Hepatocyte (in vitro differentiated cells): ENCODE measurements at regions not wholly inside any gene's neighbourhood (a gene's known extent, or its start where the extent isn't known, plus 50 kb on each side); places are given as distances from the start of the nearest gene placed in this dataset.

Experiments used
- DNase-seq: peaks from one replicate; pipeline ENCODE4 v3.0.0-alpha.2; 2016; ENCODE audit warnings: low spot score
- H2AFZ ChIP-seq: fragments of 200-600 bp; sonication (generic); 2 replicates; pipeline ENCODE4 v1.6.0; 2016; ENCODE audit warnings: antibody characterized with exemption, mild to moderate bottlenecking
- H3K27ac ChIP-seq: fragments of 200-600 bp; sonication (generic); 2 replicates; pipeline ENCODE4 v1.5.1; 2016; ENCODE audit warnings: mild to moderate bottlenecking
- H3K27me3 ChIP-seq: fragments of 200-600 bp; sonication (generic); 2 replicates; pipeline ENCODE4 v1.6.1; 2016
- H3K36me3 ChIP-seq: fragments of 200-600 bp; sonication (generic); replicated peaks from 2 replicates; pipeline ENCODE4 v1.5.1; 2016; ENCODE audit warnings: low read depth; ENCODE audit not compliant: insufficient read depth
- H3K4me1 ChIP-seq: fragments of 200-600 bp; sonication (generic); 2 replicates; pipeline ENCODE4 v1.5.1; 2016; ENCODE audit warnings: mild to moderate bottlenecking, moderate library complexity; ENCODE audit not compliant: insufficient read depth
- H3K4me2 ChIP-seq: fragments of 200-600 bp; sonication (generic); 2 replicates; pipeline ENCODE4 v1.6.0; 2016
- H3K4me3 ChIP-seq: fragments of 200-600 bp; sonication (generic); 2 replicates; pipeline ENCODE4 v1.5.1; 2016; ENCODE audit warnings: mild to moderate bottlenecking
- H3K79me2 ChIP-seq: fragments of 200-600 bp; sonication (generic); 2 replicates; pipeline ENCODE4 v1.6.0; 2017; ENCODE audit warnings: mild to moderate bottlenecking
- H3K9me2 ChIP-seq: fragments of 200-600 bp; sonication (generic); replicated peaks from 2 replicates; pipeline ENCODE4 v1.6.0; 2017; ENCODE audit warnings: mild to moderate bottlenecking; ENCODE audit not compliant: insufficient read depth
- H3K9me3 ChIP-seq: fragments of 200-600 bp; sonication (generic); 2 replicates; pipeline ENCODE4 v1.5.1; 2016; ENCODE audit warnings: low read depth, mild to moderate bottlenecking
- H4K20me1 ChIP-seq: fragments of 200-600 bp; sonication (generic); 2 replicates; pipeline ENCODE4 v1.6.0; 2016; ENCODE audit warnings: mild to moderate bottlenecking; ENCODE audit not compliant: insufficient read depth, poor library complexity, severe bottlenecking
- CTCF ChIP-seq: fragments of 200-600 bp; sonication (generic); IDR thresholded peaks from 2 replicates; pipeline ENCODE4 v1.5.1; 2016; ENCODE audit warnings: antibody characterized with exemption, mild to moderate bottlenecking; ENCODE audit not compliant: poor library complexity
- EZH2 ChIP-seq: fragments of 200-600 bp; sonication (generic); IDR thresholded peaks from 2 replicates; pipeline ENCODE4 v1.6.1; 2016; ENCODE audit warnings: antibody characterized with exemption, mild to moderate bottlenecking, borderline replicate concordance
- EZH2phosphoT487 ChIP-seq: fragments of 200-600 bp; sonication (generic); IDR thresholded peaks from one replicate; pipeline ENCODE4 v1.6.1; 2018; ENCODE audit warnings: antibody characterized with exemption, mild to moderate bottlenecking, low read depth, moderate library complexity; ENCODE audit not compliant: unreplicated experiment, severe bottlenecking
- WGBS: methylation state at CpG from one replicate; pipeline ENCODE4 v1.1.6; 2016; ENCODE audit warnings: low lambda C conversion rate; ENCODE audit errors: missing lambda C conversion rate; 5-methylcytosine and 5-hydroxymethylcytosine counted together

GRCh38 chr5:91848453-91848852 is 465.3 kb upstream of the ARRDC3 start:
- DNase-seq: peak; percentile 26
- Histone ChIP-seq H3K4me1 (no peaks in the 10 kb centered on the region), H4K20me1 (no peaks in the 10 kb centered on the region), H3K4me3 (no peak overlapping the region), H3K79me2 (no peaks in the 10 kb centered on the region), H3K36me3 (no peaks in the 10 kb centered on the region), H3K27ac (no peak overlapping the region), H2AFZ (no peak overlapping the region), H3K4me2 (no peak overlapping the region), H3K9me3 (no peaks in the 10 kb centered on the region), H3K27me3 (no peaks in the 10 kb centered on the region), H3K9me2 (no peaks in the 10 kb centered on the region)
- TF ChIP-seq EZH2phosphoT487 (no peak), EZH2 (no peak), CTCF (no peak)
- WGBS: 69% methylated on average over 3 of the region's 3 CpGs

GRCh38 chr5:91841423-91841822 is 458.3 kb upstream of the ARRDC3 start:
- no peak for DNase-seq
- Histone ChIP-seq H3K27me3 (no peaks in the 10 kb centered on the region), H3K79me2 (no peaks in the 10 kb centered on the region), H3K4me3 (no peak overlapping the region), H3K4me2 (no peak overlapping the region), H3K4me1 (no peaks in the 10 kb centered on the region), H2AFZ (no peak overlapping the region), H3K36me3 (no peaks in the 10 kb centered on the region), H3K9me2 (no peaks in the 10 kb centered on the region), H4K20me1 (no peaks in the 10 kb centered on the region), H3K27ac (no peak overlapping the region), H3K9me3 (no peaks in the 10 kb centered on the region)
- no peak for TF ChIP-seq EZH2phosphoT487
- no peak for TF ChIP-seq CTCF
- TF ChIP-seq EZH2: no peak

- 72% methylated on average over 4 of the region's 4 CpGs for WGBS
- Histone ChIP-seq H2AFZ (no peak overlapping the region), H3K4me2 (no peak overlapping the region), H3K4me1 (no peaks in the 10 kb centered on the region), H3K4me3 (no peak overlapping the region), H3K9me3 (no peaks in the 10 kb centered on the region), H3K79me2 (no peaks in the 10 kb centered on the region), H3K36me3 (no peaks in the 10 kb centered on the region), H3K9me2 (no peaks in the 10 kb centered on the region), H3K27me3 (no peaks in the 10 kb centered on the region), H4K20me1 (no peaks in the 10 kb centered on the region), H3K27ac (no peak overlapping the region)
- TF ChIP-seq EZH2phosphoT487: no peak
- TF ChIP-seq CTCF: no peak
- no peak for TF ChIP-seq EZH2
- no peak for DNase-seq
These were observed 457.3 kb upstream of the ARRDC3 start for GRCh38 chr5:91840412-91840811.

- no peaks in the 10 kb centered on the region for H3K36me3 ChIP-seq
- WGBS: 90% methylated on average over 4 of the region's 4 CpGs
These were observed 456.6 kb upstream of the ARRDC3 start for GRCh38 chr5:91839721-91840120.

More at GRCh38 chr5:91839721-91840120, 456.6 kb upstream of the ARRDC3 start:
- Histone ChIP-seq H3K4me3 (no peak overlapping the region), H4K20me1 (no peaks in the 10 kb centered on the region), H3K4me1 (no peaks in the 10 kb centered on the region), H3K9me3 (no peaks in the 10 kb centered on the region), H3K9me2 (no peaks in the 10 kb centered on the region), H3K27ac (no peak overlapping the region), H3K79me2 (no peaks in the 10 kb centered on the region), H3K27me3 (no peaks in the 10 kb centered on the region), H3K4me2 (no peak overlapping the region), H2AFZ (no peak overlapping the region)
- no peak for DNase-seq
- TF ChIP-seq EZH2 (no peak), CTCF (no peak), EZH2phosphoT487 (no peak)
